ENCODE measurements at regions not wholly inside any gene's neighbourhood (a gene's known extent, or its start where the extent isn't known, plus 50 kb on each side); places are given as distances from the start of the nearest gene placed in this dataset.

- DNase-seq (ENCODE audit: low read depth in 2 of 2), result no peak
These were observed 164.3 kb downstream of the SETD4 start for GRCh38 chr21:35896060-35896459.

GRCh38 chr21:35895598-35895997 is 164.7 kb downstream of the SETD4 start:
- DNase-seq (ENCODE audit: low read depth in 2 of 2), result no peak

GRCh38 chr21:35893156-35893555 is 167.2 kb downstream of the SETD4 start:
- no peak for DNase-seq (ENCODE audit: low read depth in 2 of 2)

GRCh38 chr21:35886887-35887286 is 173.4 kb downstream of the SETD4 start:
- DNase-seq (ENCODE audit: low read depth in 2 of 2), result no peak

- DNase-seq (ENCODE audit: low read depth in 2 of 2), result no peak
These were observed 174.3 kb downstream of the SETD4 start for GRCh38 chr21:35885942-35886541.

- DNase-seq (ENCODE audit: low read depth in 2 of 2), result no peak
These were observed 177.5 kb downstream of the SETD4 start for GRCh38 chr21:35882791-35883240.

GRCh38 chr21:35873441-35873840 is 186.9 kb downstream of the SETD4 start:
- no peak for DNase-seq (ENCODE audit: low read depth in 2 of 2)

- no peak for DNase-seq (ENCODE audit: low read depth in 2 of 2)
These were observed 188.4 kb downstream of the SETD4 start for GRCh38 chr21:35871906-35872305.

GRCh38 chr21:35868869-35869223 is 191.5 kb downstream of the SETD4 start:
- DNase-seq (ENCODE audit: low read depth in 2 of 2), result no peak

GRCh38 chr21:35868005-35868868 is 192.1 kb downstream of the SETD4 start:
- DNase-seq (ENCODE audit: low read depth in 2 of 2), result no peak

- DNase-seq (ENCODE audit: low read depth in 2 of 2), result no peak
These were observed 196.3 kb downstream of the SETD4 start for GRCh38 chr21:35864039-35864438.

- no peak for DNase-seq (ENCODE audit: low read depth in 2 of 2)
These were observed 197.4 kb downstream of the SETD4 start for GRCh38 chr21:35862969-35863368.

GRCh38 chr21:35861661-35862060 is 198.7 kb downstream of the SETD4 start:
- no peak for DNase-seq (ENCODE audit: low read depth in 2 of 2)

- no peak for DNase-seq (ENCODE audit: low read depth in 2 of 2)
These were observed 200.0 kb downstream of the SETD4 start for GRCh38 chr21:35860189-35860869.

- DNase-seq (ENCODE audit: low read depth in 2 of 2), result no peak
These were observed 200.6 kb downstream of the SETD4 start for GRCh38 chr21:35859677-35860076.

GRCh38 chr21:35857095-35857494 is 203.2 kb downstream of the SETD4 start:
- no peak for DNase-seq (ENCODE audit: low read depth in 2 of 2)

- no peak for DNase-seq (ENCODE audit: low read depth in 2 of 2)
These were observed 204.8 kb downstream of the SETD4 start for GRCh38 chr21:35855484-35855883.

GRCh38 chr21:35854281-35854680 is 206.0 kb downstream of the SETD4 start:
- DNase-seq (ENCODE audit: low read depth in 2 of 2), result no peak

- no peak for DNase-seq (ENCODE audit: low read depth in 2 of 2)
These were observed 206.7 kb downstream of the SETD4 start for GRCh38 chr21:35853321-35854239.

GRCh38 chr21:35852820-35853219 is 207.5 kb downstream of the SETD4 start:
- no peak for DNase-seq (ENCODE audit: low read depth in 2 of 2)

- DNase-seq (ENCODE audit: low read depth in 2 of 2), result no peak
These were observed 209.7 kb downstream of the SETD4 start for GRCh38 chr21:35850542-35851103.

Data from stimulated activated CD8-positive, alpha-beta memory T cell treated with anti-CD3 and anti-CD28 coated beads, Interleukin-2, amount 100 ng/mL, for 1 hour (primary cell).